CD14-positive monocyte (primary cell): ENCODE measurements at regions not wholly inside any gene's neighbourhood (a gene's known extent, or its start where the extent isn't known, plus 50 kb on each side); places are given as distances from the start of the nearest gene placed in this dataset.

Source experiments
- DNase-seq, 3 donors: peaks; one replicate each; pipeline ENCODE4 v3.0.0-alpha.2; 2011 to 2022
- H2AFZ ChIP-seq: 2 replicates; pipeline ENCODE4 v1.6.0; 2012; ENCODE audit warnings: mild to moderate bottlenecking, low read depth, low read length, inconsistent platforms; ENCODE audit not compliant: insufficient read depth, poor library complexity, severe bottlenecking
- H3K27ac ChIP-seq, 2 donors: 1 replicate in 1 of 2; 2 replicates in 1 of 2; pipeline ENCODE4 v1.5.1; 2012 to 2013; ENCODE audit warnings: low read length in 2 of 2, control low read depth in 1 of 2, inconsistent platforms in 1 of 2, low read depth in 1 of 2, mild to moderate bottlenecking in 1 of 2
- H3K27me3 ChIP-seq, 2 donors: one replicate each; pipeline versions ENCODE4 v1.6.0 to v1.6.1; 2011 to 2013; ENCODE audit warnings: low read length in 2 of 2; ENCODE audit not compliant: control insufficient read depth in 2 of 2, insufficient read depth in 2 of 2
- H3K36me3 ChIP-seq, 2 donors: replicated peaks in 1 of 2; 1 replicate in 1 of 2; 2 replicates in 1 of 2; pipeline versions ENCODE4 v1.5.1 to v1.6.1; 2012 to 2013; ENCODE audit warnings: low read length in 2 of 2, control low read depth in 1 of 2, inconsistent platforms in 1 of 2, mild to moderate bottlenecking in 1 of 2; ENCODE audit not compliant: insufficient read depth in 2 of 2, control insufficient read depth in 1 of 2
- H3K4me1 ChIP-seq, 2 donors: 1 replicate in 1 of 2; 2 replicates in 1 of 2; pipeline versions ENCODE4 v1.5.1 to v1.6.1; 2012 to 2013; ENCODE audit warnings: low read length in 2 of 2, control low read depth in 1 of 2, inconsistent platforms in 1 of 2, mild to moderate bottlenecking in 1 of 2, moderate library complexity in 1 of 2; ENCODE audit not compliant: insufficient read depth in 2 of 2, control insufficient read depth in 1 of 2
- H3K4me2 ChIP-seq: replicated peaks from 2 replicates; pipeline ENCODE3; 2012; ENCODE audit warnings: low read length, moderate library complexity, mild to moderate bottlenecking; ENCODE audit not compliant: poor library complexity, severe bottlenecking; ENCODE audit errors: extremely low read depth
- H3K4me3 ChIP-seq, 3 experiments: fragments of 200-600 bp in 1 of 3; sonication (generic) in 1 of 3; replicated peaks in 1 of 3; 1 replicate in 2 of 3; 2 replicates in 1 of 3; pipeline ENCODE4 v1.5.1; 2011 to 2013; ENCODE audit warnings: low read length in 3 of 3, mild to moderate bottlenecking in 3 of 3, control low read depth in 2 of 3, low read depth in 2 of 3, inconsistent platforms in 1 of 3, moderate library complexity in 1 of 3
- H3K79me2 ChIP-seq: 2 replicates; pipeline ENCODE4 v1.6.0; 2012; ENCODE audit warnings: mild to moderate bottlenecking, control low read depth, inconsistent platforms, low read length, moderate library complexity; ENCODE audit not compliant: insufficient read depth
- H3K9ac ChIP-seq: 2 replicates; pipeline ENCODE4 v1.6.0; 2017; ENCODE audit warnings: low read length, mild to moderate bottlenecking; ENCODE audit not compliant: insufficient read depth, poor library complexity, severe bottlenecking
- H3K9me3 ChIP-seq, 2 donors: replicated peaks in 1 of 2; 1 replicate in 1 of 2; 2 replicates in 1 of 2; pipeline versions ENCODE4 v1.5.1 to v1.6.1; 2012 to 2013; ENCODE audit warnings: low read length in 2 of 2, control low read depth in 1 of 2; ENCODE audit not compliant: control insufficient read depth in 1 of 2, insufficient read depth in 1 of 2
- H4K20me1 ChIP-seq: 2 replicates; pipeline ENCODE4 v1.6.0; 2012; ENCODE audit warnings: mild to moderate bottlenecking, low read length, control low read depth, moderate library complexity; ENCODE audit not compliant: insufficient read depth
- H3K27ac Mint-ChIP-seq, 7 donors: one replicate each; pipeline ENCODE4 v1.8.0; 2020; ENCODE audit warnings: mild to moderate bottlenecking in 7 of 7, mixed read lengths in 7 of 7, moderate library complexity in 6 of 7, inconsistent platforms in 2 of 7
- H3K27me3 Mint-ChIP-seq, 3 donors: one replicate each; pipeline ENCODE4 v1.8.0; 2021 to 2022; ENCODE audit warnings: low read depth in 3 of 3, mild to moderate bottlenecking in 3 of 3, mixed read lengths in 3 of 3, moderate library complexity in 3 of 3, inconsistent platforms in 1 of 3
- H3K36me3 Mint-ChIP-seq, 2 donors: one replicate each; pipeline ENCODE4 v1.8.0; 2020; ENCODE audit warnings: mixed read lengths in 2 of 2, inconsistent platforms in 1 of 2, mild to moderate bottlenecking in 1 of 2
- H3K4me1 Mint-ChIP-seq: one replicate; pipeline ENCODE4 v1.8.0; 2020; ENCODE audit warnings: mild to moderate bottlenecking, mixed read lengths
- H3K4me3 Mint-ChIP-seq, 2 donors: one replicate each; pipeline ENCODE4 v1.8.0; 2020; ENCODE audit warnings: mild to moderate bottlenecking in 2 of 2, mixed read lengths in 2 of 2, moderate library complexity in 1 of 2
- H3K9me3 Mint-ChIP-seq, 7 donors: one replicate each; pipeline ENCODE4 v1.8.0; 2020 to 2022; ENCODE audit warnings: mixed read lengths in 7 of 7, mild to moderate bottlenecking in 6 of 7, moderate library complexity in 6 of 7, inconsistent platforms in 2 of 7
- WGBS: methylation state at CpG from one replicate; pipeline ENCODE4 v1.1.5; 2013; ENCODE audit warnings: missing lambda C conversion rate; ENCODE audit not compliant: insufficient coverage; 5-methylcytosine and 5-hydroxymethylcytosine counted together
- intact Hi-C, 2 donors: fragments of 100-400 bp; cut with micrococcal nuclease; formaldehyde crosslinking; loops; one replicate each; pipeline versions ENCODE4 v1.15.0 to v1.15.1; 2023
- TF ChIP-seq, protein P1 (sequence below): fragments of 200-600 bp; IDR thresholded peaks from one replicate; pipeline ENCODE4 v1.8.0; 2022; ENCODE audit warnings: antibody characterized with exemption, mild to moderate bottlenecking

DNA sequence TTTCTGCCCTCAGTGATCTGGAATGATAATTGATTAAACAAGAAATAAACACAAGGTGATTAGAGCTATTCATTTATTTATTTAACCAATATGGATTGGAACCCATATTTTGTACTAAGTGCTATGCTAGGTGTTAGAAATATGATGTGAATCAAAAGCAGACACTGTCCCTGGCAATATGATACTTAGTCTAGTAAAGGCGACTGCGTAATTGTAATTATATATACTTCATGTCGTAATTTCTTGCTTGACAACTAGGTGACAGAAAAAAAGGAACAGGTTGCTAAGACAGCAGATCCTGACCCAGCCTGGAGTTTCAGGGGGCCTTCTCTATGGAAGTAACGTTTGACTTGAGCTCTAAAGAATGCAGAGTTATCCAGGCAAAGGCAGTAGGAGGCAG is 236.5 kb upstream of the F9 start:
- H2AFZ ChIP-seq = no peak overlapping the region
- peaks cover 18 to 57% (median 20%) of the 10 kb centered on the region in 3 donors for H3K27me3 Mint-ChIP-seq
- no peak overlapping the region for H3K27ac ChIP-seq
- TF ChIP-seq, protein P1, sequence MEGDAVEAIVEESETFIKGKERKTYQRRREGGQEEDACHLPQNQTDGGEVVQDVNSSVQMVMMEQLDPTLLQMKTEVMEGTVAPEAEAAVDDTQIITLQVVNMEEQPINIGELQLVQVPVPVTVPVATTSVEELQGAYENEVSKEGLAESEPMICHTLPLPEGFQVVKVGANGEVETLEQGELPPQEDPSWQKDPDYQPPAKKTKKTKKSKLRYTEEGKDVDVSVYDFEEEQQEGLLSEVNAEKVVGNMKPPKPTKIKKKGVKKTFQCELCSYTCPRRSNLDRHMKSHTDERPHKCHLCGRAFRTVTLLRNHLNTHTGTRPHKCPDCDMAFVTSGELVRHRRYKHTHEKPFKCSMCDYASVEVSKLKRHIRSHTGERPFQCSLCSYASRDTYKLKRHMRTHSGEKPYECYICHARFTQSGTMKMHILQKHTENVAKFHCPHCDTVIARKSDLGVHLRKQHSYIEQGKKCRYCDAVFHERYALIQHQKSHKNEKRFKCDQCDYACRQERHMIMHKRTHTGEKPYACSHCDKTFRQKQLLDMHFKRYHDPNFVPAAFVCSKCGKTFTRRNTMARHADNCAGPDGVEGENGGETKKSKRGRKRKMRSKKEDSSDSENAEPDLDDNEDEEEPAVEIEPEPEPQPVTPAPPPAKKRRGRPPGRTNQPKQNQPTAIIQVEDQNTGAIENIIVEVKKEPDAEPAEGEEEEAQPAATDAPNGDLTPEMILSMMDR = no peak
- no CpG with 5 or more reads among the region's 4 CpGs for WGBS
- H3K36me3 ChIP-seq = no peaks in the 10 kb centered on the region
- H3K9me3 Mint-ChIP-seq = peaks cover 0 to 4% (median 0%) of the 10 kb centered on the region in 7 donors
- H3K36me3 Mint-ChIP-seq = no peaks in the 10 kb centered on the region
- H3K4me1 Mint-ChIP-seq = no peaks in the 10 kb centered on the region
- no peaks in the 10 kb centered on the region for H3K79me2 ChIP-seq
- peaks cover 56 to 79% of the 10 kb centered on the region in 2 donors for H3K27me3 ChIP-seq
- no peak overlapping the region for H3K4me2 ChIP-seq
- H3K9me3 ChIP-seq = no peaks in the 10 kb centered on the region
- no peak overlapping the region for H3K4me3 ChIP-seq
- H3K9ac ChIP-seq = no peak overlapping the region
- no peaks in the 10 kb centered on the region for H4K20me1 ChIP-seq
- no peaks in the 10 kb centered on the region for H3K4me1 ChIP-seq
- H3K27ac Mint-ChIP-seq = peak overlapping the region in 1 of 7 donors; percentile 12
- intact Hi-C loops = no loop called here
- no peak overlapping the region for H3K4me3 Mint-ChIP-seq
- DNase-seq = no peak

DNA sequence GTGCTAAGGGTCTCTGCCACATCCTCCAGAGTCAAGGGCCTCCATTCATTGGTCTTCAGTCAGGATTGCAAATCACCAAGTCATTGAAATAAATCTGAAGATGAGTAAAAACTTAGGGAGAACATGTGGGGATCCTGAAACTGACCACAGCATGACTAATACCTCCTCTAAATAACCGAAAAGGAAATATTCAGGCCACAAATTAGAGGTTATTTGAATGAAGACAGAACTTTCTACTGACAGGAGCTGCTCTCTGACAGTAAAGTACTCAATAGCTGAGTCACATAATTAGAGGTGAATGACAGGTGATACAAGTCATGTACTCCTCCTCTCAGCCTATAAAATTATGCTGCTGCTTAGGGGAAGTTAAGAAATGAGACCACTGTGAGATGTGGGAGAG is 240.2 kb upstream of the F9 start:
- TF ChIP-seq, protein P1 = no peak
- Histone ChIP-seq H3K27ac (no peak overlapping the region), H3K36me3 (no peaks in the 10 kb centered on the region), H3K4me3 (no peak overlapping the region), H3K27me3 (peaks cover 54 to 81% of the 10 kb centered on the region in 2 donors), H3K9ac (no peak overlapping the region), H3K4me1 (no peaks in the 10 kb centered on the region), H4K20me1 (no peaks in the 10 kb centered on the region), H3K4me2 (no peak overlapping the region), H2AFZ (no peak overlapping the region), H3K9me3 (no peaks in the 10 kb centered on the region), H3K79me2 (no peaks in the 10 kb centered on the region)
- H3K4me3 Mint-ChIP-seq = no peak overlapping the region
- intact Hi-C loops = no loop called here
- H3K36me3 Mint-ChIP-seq = no peaks in the 10 kb centered on the region
- H3K27me3 Mint-ChIP-seq = peaks cover 16 to 53% (median 36%) of the 10 kb centered on the region in 3 donors
- DNase-seq = peak in 1 of 3 donors; percentile 1
- H3K27ac Mint-ChIP-seq = no peak overlapping the region
- no peaks in the 10 kb centered on the region for H3K4me1 Mint-ChIP-seq
- H3K9me3 Mint-ChIP-seq = peaks cover 0 to 9% (median 2%) of the 10 kb centered on the region in 7 donors
- no CpG with 5 or more reads among the region's 1 CpG for WGBS
